HCT116 (cell line): ENCODE measurements at regions not wholly inside any gene's neighbourhood (a gene's known extent, or its start where the extent isn't known, plus 50 kb on each side); places are given as distances from the start of the nearest gene placed in this dataset.

Experiments used
- CBX3 ChIP-seq: IDR thresholded peaks from 2 replicates; pipeline ENCODE4 v1.6.1; 2012; ENCODE audit warnings: low read depth
- EGR1 ChIP-seq: IDR thresholded peaks from 2 replicates; pipeline ENCODE4 v1.6.1; 2012; ENCODE audit warnings: low read depth
- EZH2 ChIP-seq: fragments of 200-600 bp; sonication (generic); IDR thresholded peaks from 2 replicates; pipeline ENCODE4 v1.6.1; 2017; ENCODE audit warnings: antibody characterized with exemption, mixed run types
- EZH2phosphoT487 ChIP-seq: fragments of 200-600 bp; IDR thresholded peaks from 2 replicates; pipeline ENCODE4 v1.6.1; 2018; ENCODE audit warnings: antibody characterized with exemption, borderline replicate concordance
- POLR2A ChIP-seq: IDR thresholded peaks from 2 replicates; pipeline ENCODE4 v1.7.0; 2011; ENCODE audit warnings: borderline replicate concordance; ENCODE audit not compliant: insufficient read depth, insufficient read length; ENCODE audit errors: extremely low read depth
- TF ChIP-seq, protein P1 (sequence below), 3 experiments: fragments of 200-600 bp in 1 of 3; sonication (generic) in 1 of 3; IDR thresholded peaks in 2 of 3; conservative IDR thresholded peaks in 1 of 3; 2 replicates each; pipeline ENCODE4 v1.5.1; 2012 to 2017; ENCODE audit warnings: low read depth in 2 of 3, low read length in 2 of 3, antibody characterized with exemption in 1 of 3, borderline replicate concordance in 1 of 3, control low read depth in 1 of 3, mild to moderate bottlenecking in 1 of 3, mixed read lengths in 1 of 3, mixed run types in 1 of 3, moderate library complexity in 1 of 3; ENCODE audit not compliant: insufficient read depth in 1 of 3
- TF ChIP-seq, protein P2 (sequence below): IDR thresholded peaks from 2 replicates; pipeline ENCODE4 v1.6.1; 2012

DNA sequence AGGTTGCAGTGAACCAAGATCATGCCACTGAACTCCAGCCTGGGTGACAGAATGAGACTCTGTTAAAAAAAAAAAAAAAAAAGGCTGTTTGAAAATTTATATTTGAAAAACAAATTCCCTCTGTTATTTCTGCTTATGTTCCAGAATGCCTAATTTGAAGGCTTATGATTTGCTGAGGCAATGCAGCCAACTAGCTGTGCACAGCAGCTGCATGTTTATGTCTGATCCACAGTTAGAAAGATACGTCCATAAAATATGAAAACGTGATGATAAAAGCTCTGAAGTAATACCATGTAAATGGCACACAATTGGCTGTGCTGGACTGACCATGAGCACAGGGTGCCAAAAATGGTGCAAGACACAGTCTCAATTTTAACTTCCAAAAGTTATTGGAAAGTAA is 453.2 kb downstream of the TUSC1 start:
- TF ChIP-seq POLR2A (no peak), EGR1 (no peak), EZH2 (no peak), CBX3 (no peak), EZH2phosphoT487 (no peak)
- TF ChIP-seq, protein P1, sequence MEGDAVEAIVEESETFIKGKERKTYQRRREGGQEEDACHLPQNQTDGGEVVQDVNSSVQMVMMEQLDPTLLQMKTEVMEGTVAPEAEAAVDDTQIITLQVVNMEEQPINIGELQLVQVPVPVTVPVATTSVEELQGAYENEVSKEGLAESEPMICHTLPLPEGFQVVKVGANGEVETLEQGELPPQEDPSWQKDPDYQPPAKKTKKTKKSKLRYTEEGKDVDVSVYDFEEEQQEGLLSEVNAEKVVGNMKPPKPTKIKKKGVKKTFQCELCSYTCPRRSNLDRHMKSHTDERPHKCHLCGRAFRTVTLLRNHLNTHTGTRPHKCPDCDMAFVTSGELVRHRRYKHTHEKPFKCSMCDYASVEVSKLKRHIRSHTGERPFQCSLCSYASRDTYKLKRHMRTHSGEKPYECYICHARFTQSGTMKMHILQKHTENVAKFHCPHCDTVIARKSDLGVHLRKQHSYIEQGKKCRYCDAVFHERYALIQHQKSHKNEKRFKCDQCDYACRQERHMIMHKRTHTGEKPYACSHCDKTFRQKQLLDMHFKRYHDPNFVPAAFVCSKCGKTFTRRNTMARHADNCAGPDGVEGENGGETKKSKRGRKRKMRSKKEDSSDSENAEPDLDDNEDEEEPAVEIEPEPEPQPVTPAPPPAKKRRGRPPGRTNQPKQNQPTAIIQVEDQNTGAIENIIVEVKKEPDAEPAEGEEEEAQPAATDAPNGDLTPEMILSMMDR (IDR thresholded peaks at IDR 0.05 in 2 of 3, conservative IDR thresholded peaks at IDR 0.05 in 1 of 3; ENCODE audit: borderline replicate concordance in 1 of 3, insufficient read depth in 1 of 3, low read depth in 2 of 3, low read length in 2 of 3), result no peak
- TF ChIP-seq, protein P2, sequence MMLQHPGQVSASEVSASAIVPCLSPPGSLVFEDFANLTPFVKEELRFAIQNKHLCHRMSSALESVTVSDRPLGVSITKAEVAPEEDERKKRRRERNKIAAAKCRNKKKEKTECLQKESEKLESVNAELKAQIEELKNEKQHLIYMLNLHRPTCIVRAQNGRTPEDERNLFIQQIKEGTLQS, result no peak
